ACHN (cell line): ENCODE measurements at regions not wholly inside any gene's neighbourhood (a gene's known extent, or its start where the extent isn't known, plus 50 kb on each side); places are given as distances from the start of the nearest gene placed in this dataset.

Experiments
- DNase-seq: peaks from one replicate; pipeline ENCODE4 v3.0.0-alpha.2; 2015
- in situ Hi-C: cut with HindIII; loops from 2 replicates; pipeline ENCODE4 v1.10.0; 2017; ENCODE audit warnings: low sequenced_read_pairs, low pct_ligation_motif_present, low pct_unique_long_range_greater_than_20kb

GRCh38 chr16:66292241-66292935 lies 74.1 kb upstream of the CDH5 start:
- DNase-seq: no peak
- in situ Hi-C loops: no loop called here

GRCh38 chr16:66291833-66292232 lies 74.7 kb upstream of the CDH5 start:
- in situ Hi-C loops: no loop called here

DNA sequence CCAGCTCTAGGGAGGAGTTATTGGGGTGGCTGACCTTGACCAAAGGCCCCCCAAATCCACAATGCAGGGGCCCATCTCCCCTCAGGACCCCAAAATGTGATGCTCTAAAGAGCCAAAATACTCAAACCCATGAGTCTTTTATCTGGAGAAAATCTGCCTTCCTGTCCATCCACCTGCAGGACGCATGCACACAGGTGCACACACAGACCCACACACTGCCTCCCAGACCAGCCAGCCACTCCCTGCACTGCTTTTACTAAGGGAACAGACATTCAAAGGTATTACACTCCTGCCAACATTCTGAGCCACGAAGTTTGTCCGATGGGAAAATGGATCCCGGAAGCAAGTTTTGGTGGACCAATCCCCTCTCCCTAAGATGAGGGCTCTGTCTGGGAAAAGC lies 76.1 kb upstream of the CDH5 start:
- in situ Hi-C loops: no loop called here
- DNase-seq: no peak

More at GRCh38 chr16:66291833-66292232, 74.7 kb upstream of the CDH5 start:
- no peak for DNase-seq

DNA sequence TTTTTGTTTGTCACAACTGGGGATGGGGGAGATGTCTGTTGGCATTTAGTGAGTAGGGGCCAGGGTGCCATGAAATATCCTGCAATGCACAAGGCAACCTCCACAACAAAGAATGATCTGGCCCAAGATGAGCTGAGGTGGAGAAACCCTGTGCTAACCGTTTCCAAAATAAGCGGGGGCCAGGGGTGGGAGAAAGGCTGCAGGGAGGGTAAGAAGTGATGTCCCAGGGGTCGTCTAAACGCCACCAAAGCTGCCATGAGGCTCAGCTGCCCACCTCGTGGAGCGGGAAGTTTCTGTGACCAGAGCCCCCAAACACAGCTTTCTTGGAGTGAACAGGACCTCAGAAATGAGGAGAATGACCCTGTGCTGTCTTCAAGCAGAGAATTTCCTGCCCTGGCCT lies 76.5 kb upstream of the CDH5 start:
- in situ Hi-C loops: no loop called here

DNA sequence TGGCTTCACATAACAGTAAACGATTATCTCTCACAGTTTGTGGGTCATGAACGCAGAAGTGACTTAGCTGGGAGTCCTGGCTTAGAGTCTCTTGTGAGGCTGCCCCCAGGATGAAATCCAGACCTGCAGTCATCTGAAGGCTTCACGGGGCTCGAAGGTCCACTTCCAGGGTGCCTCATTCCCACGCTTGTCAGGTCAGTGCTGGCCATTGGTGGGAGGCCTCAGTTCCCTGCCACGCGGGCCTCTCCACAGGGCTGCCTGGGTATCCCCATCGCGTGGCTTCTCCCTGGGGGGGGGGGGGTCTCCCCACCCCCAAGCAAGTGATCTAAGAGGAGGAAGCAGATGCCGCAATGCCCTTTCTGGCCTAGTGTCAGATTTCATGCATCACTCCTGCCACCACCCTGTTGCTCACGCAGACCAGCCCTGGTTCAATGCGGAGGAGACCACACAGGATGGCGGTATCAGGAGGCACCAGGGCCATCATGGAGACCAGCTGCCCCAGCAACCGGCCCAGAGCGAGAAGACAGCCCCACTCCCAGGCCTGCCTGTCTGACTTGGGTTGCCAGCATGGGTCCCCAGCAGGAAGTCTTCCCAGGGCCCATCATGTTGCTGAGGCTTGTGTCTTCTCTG lies 77.3 kb upstream of the CDH5 start:
- no peak for DNase-seq
- in situ Hi-C loops: no loop called here

More for the DNA sequence above, 76.5 kb upstream of the CDH5 start:
- no peak for DNase-seq

DNA sequence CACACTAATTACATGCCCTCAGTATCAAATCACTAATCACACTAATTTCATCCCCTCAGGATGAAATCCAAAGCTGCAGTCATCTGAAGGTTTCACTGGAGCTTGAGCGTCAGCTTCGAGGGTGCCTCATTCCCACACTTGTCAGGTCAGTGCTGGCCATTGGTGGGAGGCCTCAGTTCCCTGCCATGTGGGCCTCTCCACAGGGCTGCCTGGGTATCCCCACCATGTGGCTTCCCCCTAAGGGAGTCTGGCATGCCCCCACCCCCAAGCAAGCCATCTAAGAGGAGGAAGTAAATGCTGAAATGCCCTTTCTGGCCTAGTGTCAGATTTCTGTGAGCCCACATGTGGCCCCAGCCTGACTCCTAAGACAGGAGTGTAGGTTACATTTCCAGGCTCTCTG lies 78.6 kb upstream of the CDH5 start:
- in situ Hi-C loops: no loop called here

GRCh38 chr16:66287416-66287815 lies 79.1 kb upstream of the CDH5 start:
- in situ Hi-C loops: no loop called here
- no peak for DNase-seq

More for the DNA sequence above, 78.6 kb upstream of the CDH5 start:
- DNase-seq: no peak

- no peak for DNase-seq
- in situ Hi-C loops: no loop called here
Measured at GRCh38 chr16:66286527-66286926, 80.0 kb upstream of the CDH5 start.

GRCh38 chr16:66278604-66279262 lies 87.8 kb upstream of the CDH5 start:
- no peak for DNase-seq
- in situ Hi-C loops: no loop called here

- in situ Hi-C loops: no loop called here
- no peak for DNase-seq
Measured at GRCh38 chr16:66278111-66278531, 88.4 kb upstream of the CDH5 start.

GRCh38 chr16:66277311-66278070 lies 89.0 kb upstream of the CDH5 start:
- DNase-seq: no peak
- in situ Hi-C loops: no loop called here

GRCh38 chr16:66275775-66276428 lies 90.6 kb upstream of the CDH5 start:
- in situ Hi-C loops: no loop called here

GRCh38 chr16:66274335-66275110 lies 92.0 kb upstream of the CDH5 start:
- in situ Hi-C loops: no loop called here

More at GRCh38 chr16:66275775-66276428, 90.6 kb upstream of the CDH5 start:
- DNase-seq: peak; percentile 81

GRCh38 chr16:66273644-66274334 lies 92.7 kb upstream of the CDH5 start:
- in situ Hi-C loops: no loop called here
- no peak for DNase-seq

More at GRCh38 chr16:66274335-66275110, 92.0 kb upstream of the CDH5 start:
- peak; percentile 49 for DNase-seq

DNA sequence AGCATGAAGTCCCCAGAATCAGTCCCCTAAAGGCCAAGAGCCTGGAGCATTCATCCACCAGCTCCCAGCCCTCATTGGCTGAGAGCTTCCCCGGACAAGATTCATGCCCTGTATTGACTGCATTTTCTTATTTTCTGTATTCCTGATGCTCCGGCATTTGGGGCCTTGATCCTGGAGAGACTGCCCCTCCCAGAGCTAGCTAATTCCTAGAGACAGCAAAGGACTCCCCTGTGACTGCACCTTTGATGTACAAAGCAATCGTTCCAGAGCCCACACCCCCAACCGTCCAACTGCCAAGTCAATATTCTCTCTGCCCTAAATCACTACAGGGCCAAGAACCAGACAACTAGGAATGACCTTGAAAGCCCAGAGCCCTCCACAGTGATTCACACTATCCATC lies 93.4 kb upstream of the CDH5 start:
- DNase-seq: no peak
- in situ Hi-C loops: no loop called here

- in situ Hi-C loops: no loop called here
Measured at GRCh38 chr16:66272461-66272860, 94.0 kb upstream of the CDH5 start.

More at GRCh38 chr16:66272461-66272860, 94.0 kb upstream of the CDH5 start:
- DNase-seq: no peak
